Non-pigmented ciliary epithelial cell (primary cell): ENCODE measurements at regions not wholly inside any gene's neighbourhood (a gene's known extent, or its start where the extent isn't known, plus 50 kb on each side); places are given as distances from the start of the nearest gene placed in this dataset.
A peak's percentile ranks its signal among the peaks of the same experiment; 100 is the strongest.
"Not testable (repeated sequence)": the region's sequence is repeated elsewhere in the genome, so short reads cannot be mapped to it uniquely, and the experiment has no call there.

Source experiments
- DNase-seq: peaks from one replicate; pipeline ENCODE4 v3.0.0-alpha.2; 2010; ENCODE audit warnings: low read depth

DNA sequence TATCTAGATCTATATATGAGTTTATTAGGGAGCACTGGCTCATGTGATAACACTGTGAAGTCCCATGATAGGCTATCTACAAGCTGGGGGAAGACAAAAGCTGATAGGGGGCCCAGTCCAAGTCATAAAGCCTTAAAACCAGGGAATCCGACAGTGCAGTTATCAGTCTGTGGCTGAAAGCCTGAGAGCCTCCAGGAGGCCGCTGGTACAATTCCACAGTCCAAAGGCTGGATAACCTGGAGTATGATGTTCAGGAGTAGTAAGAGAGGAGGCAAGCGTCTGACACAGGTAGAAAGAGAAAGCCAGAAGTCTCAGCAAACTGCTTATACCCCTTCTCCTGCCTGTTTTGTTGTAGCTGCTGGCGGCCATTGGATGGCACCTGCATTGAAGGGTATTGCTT lies 177.6 kb upstream of the SPRY1 start:
- no peak for DNase-seq

DNA sequence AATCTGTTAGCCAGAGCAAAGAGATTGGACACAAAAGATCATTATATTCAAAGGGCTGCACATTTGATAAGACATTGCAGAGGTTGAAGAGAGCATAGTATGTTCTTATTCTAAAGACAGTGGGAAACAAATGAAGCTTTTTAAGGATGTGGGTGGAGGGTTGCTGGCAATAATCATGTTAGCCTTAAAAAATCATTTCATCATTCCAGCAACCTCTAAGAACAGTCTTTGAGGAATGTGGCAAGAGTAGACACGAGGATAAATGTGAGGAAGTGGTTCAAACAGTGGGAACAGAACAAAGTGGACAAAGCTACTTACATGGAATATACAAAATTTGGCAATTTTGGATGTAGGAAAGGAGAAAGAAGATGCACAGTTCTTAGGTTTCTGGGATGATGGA lies 167.3 kb upstream of the SPRY1 start:
- DNase-seq: no peak

DNA sequence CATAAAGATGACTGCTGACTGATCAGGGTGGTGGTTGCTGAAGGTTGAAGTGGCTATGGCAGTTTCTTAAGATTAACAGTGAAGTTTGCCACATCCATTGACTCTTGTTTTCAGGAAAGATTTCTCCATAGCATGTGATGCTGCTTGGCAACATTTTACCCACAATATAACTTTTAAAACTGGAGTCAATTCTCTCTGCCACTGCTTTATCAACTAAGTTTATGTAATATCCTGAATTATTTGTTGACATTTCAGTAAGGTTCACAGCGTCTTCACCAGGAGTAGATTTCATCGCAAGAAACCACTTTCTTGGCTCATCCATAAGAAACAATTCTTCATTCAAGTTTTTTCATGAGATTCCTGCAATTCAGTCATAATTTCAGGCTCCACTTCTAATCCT lies 166.5 kb upstream of the SPRY1 start:
- DNase-seq: no peak

DNA sequence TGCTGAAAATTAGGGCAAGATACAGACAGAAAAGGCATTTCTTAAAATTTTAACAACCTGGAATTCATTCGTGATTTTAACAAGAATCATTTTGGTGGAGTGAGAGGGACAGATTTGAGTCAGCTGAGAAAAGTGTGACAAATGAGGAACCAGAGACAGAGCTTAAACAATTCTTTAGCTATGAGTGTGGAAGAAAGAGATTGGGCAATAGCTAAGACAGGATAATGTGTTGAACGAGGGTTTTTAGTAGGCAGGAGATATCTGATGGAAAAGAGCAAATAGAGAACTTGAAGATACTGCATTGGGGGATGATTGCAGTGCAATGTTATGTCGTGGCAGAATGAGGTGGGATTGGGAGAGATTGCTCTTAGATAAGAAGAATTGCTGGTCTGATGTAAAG lies 164.2 kb upstream of the SPRY1 start:
- DNase-seq: peak; percentile 19

DNA sequence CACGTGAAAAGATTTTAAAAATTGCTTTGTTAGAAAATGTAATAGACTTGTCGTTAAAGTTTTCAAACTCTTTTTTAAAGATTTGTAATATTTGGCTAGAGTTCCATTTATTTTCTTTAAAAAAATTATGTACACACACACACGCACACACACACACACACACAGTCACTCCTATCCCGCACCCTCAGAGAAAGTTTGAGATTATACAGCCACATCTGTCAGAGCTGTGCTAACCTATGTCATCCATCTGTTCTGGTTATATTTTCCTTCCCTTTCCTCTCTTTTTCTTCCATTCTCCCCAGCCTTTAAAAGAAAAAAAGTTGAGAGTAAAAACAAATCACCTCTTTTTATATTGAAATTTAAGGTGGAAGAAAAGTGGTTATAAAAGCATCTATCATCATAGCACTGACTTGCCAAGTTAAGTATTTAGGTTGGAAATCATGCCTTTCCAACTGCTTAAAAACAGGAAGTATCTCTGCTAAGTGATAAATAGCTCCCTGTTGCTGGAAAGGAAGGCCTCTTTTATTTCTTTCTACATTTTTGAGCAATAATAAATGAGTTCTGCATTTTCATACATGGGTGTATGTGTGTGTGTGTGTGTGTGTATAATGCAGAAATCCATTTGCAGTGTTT lies 163.3 kb upstream of the SPRY1 start:
- no peak for DNase-seq

DNA sequence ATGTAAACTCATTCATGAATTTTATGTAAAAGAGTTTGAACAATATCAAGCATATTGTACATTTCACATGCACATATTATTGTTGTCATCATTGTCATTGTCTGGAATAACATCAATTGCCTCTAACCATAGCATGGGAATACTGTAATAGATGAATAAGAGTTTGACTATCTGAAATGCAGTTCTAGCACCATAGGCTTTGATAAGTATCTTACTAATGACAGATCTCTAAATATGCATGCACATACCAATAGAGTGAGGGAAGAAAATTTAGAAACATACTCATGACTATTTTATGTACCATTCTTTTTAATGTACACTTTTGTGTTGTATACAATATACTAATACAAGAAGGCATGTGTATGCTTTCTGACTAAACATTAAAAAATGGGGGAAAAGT lies 161.6 kb upstream of the SPRY1 start:
- no peak for DNase-seq

DNA sequence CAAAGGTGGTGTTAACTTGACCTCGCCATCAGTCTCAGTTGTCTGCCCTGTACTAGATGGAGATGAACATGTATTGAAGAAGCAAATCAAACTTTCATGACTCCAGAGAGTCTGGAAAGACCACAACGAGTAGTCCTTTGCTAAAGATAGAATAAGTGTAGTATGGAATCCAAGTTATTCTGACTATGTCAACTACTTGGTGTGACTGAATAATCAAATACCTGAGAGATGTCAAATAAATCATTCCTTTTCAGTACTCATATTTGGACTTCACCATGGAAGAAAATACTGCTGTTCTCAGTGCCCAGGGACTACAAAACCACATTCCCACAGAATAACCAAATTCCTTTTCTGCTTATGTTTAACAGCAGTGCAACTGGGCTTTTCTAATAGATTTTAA lies 161.2 kb upstream of the SPRY1 start:
- peak; percentile 24 for DNase-seq

DNA sequence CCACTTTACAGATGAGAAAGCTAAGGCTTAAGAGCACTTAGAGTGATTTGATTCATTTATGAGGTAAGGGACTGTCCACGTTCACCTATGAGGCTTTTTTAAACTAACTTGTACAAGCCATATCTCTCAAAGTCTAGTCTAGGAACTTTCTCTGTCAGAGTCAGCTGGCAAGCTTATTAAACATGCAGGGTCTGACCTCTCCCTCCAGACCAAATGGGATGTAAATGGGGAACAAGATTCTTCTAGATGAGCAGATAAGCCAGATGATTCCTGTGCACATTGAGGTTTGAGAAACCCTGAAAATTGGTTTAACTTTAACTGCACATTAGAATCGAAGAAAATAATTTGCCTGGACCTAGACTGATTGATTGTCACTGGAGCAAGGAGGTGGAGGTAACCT lies 160.0 kb upstream of the SPRY1 start:
- no peak for DNase-seq

DNA sequence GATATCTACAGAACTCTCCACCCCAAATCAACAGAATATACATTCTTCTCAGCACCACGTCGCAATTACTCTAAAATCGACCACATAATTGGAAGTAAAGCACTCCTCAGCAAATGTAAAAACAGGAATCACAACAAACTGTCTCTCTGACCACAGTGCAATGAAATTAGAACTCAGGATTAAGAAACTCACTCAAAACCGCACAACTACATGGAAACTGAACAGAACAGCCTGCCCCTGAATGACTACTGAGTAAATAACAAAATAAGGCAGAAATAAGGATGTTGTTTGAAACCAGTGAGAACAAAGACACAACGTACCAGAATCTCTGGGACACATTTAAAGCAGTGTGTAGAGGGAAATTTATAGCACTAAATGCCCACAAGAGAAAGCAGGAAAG lies 156.3 kb upstream of the SPRY1 start:
- DNase-seq: not testable (repeated sequence)

DNA sequence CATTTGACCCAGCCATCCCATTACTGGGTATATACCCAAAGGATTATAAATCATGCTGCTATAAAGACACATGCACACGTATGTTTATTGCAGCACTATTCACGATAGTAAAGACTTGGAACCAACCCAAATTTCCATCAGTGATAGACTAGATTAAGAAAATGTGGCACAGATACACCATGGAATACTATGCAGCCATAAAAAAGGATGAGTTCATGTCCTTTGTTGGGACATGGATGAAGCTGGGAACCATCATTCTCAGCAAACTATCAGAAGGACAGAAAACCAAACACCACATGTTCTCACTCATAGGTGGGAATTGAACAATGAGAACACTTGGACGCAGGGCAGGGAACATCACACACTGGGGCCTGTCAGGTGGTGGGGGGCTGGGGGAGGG lies 153.4 kb upstream of the SPRY1 start:
- DNase-seq: not testable (repeated sequence)

DNA sequence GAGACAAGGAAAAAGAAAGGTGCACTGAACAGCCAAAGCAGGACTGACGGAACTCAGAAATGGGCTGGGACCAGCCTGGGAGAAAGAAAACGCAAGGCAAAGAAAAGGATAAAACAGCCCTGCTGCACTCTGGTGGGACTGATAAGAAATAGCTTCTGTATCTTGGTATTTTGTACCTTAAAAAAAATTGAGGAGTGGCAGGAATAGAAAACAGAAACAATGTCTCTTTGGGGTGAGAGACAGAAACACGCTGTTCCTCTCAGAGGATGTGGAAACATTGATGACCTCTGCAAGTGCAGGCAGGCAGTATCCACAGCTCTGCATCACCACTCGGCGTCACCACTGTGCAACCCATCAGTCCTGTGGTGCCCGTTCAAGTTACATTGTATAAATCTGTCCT lies 152.5 kb upstream of the SPRY1 start:
- DNase-seq: no peak

DNA sequence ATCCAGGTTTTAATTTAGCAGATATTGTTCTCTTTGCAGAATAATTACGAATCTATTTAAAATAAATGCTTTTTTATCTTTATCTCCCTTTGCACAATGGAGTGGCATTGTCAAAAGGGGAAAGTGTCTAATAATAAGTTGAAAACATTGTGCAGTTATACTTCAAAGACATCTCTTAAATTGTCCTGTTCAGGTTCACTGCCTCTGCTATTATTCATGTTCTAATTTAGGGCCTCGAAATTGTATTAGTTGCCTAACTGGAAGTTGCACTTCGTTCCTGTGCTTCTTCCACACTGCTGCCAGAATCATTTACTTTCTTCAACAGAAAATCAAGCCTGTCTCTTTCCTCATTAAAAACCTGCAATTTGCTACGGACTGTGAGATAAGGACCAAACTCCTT lies 150.5 kb upstream of the SPRY1 start:
- no peak for DNase-seq

DNA sequence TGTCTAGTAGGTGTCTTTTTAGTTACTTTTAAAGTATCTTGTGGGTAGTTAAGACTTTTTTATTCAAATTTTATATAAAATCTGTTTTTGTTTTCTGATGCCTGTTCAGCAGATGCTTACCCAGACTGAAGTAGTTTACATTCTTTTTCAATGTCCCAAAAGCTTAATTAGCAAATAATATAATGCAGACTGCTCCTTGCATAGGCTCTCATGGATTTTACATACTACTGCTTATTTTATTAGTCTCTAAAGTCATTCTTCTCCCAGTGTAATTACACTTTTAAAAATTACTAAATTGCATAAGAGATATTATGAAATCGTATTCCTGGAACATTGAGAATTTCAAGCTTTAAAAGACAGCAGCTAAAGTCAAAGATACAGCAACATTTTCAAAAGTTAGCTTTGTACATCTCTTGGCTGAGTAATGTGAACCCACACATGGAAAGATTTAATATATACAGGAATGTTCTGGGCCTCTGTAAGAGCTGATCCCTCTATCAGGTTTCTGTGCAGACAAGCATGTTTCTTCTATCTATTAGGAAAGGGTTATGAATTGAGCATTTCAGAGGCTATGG lies 148.4 kb upstream of the SPRY1 start:
- DNase-seq: no peak

DNA sequence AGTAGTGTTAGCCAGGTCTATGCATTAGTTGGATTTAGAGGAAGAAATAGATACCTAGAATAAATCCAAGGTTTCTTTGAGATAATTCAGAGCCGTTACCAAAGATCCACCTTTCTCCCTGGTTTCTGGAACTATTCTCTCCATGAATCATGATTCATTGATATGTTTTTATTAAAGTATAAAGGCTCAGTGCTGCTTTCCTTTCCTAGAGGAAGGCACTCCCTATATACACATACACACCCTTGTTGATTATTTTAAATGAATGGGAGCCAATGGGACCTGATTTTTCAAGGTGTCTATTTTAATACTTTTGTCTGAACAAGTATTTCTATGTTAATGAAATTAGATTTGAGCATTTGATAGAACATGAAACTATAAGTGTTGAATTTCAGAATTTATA lies 146.8 kb upstream of the SPRY1 start:
- DNase-seq: no peak

DNA sequence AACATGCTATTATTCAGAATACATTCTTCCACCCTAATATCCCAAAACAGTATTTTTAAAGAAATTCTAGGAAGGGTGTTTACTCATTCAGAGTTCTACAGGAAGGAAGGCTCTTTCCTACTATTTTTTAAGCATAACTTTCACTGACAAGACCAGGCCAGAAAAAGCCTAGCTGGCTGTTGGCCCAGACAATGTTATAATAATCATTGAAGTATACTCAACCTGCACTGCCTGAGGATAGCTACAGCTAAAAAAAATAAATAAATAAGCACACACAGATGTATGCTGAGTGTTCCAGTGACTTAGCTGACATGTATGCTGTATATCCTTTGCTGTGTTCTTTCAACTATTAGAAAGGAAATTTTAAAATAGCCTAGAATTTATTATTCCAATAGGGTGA lies 145.8 kb upstream of the SPRY1 start:
- peak; percentile 42 for DNase-seq

DNA sequence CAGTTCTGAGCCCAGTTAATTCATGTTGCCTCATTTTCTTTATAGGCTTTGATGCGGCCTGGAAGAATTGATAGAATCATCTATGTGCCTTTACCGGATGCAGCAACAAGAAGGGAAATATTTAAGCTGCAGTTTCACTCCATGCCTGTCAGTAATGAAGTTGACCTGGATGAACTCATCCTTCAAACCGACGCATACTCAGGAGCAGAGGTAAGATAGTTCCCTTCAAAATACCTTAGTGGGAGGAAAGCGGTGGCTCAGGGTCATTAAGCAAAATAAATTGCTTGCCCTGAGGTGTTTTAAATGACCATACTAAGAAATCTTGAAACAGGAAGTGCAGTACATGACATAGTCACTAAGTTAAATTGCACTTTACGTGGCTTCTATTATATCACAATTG lies 140.6 kb upstream of the SPRY1 start:
- DNase-seq: no peak

DNA sequence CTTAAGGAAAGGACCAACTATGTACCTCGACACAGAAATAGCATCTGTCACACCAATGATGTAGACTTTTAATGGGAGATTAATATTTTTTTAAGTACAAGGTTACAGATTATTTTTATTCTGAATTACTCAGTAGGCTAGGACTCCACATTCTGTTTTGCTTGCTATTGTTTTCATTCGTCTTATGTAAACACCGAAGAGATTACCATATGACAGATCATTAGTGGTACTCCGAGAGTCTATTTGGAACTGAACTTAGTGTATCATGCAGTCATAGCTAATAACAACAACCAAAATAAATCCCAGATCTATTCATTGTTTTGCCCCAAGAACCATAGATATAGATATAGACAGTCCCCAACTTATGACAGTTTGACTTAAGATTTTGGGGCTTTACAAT lies 139.7 kb upstream of the SPRY1 start:
- DNase-seq: no peak

DNA sequence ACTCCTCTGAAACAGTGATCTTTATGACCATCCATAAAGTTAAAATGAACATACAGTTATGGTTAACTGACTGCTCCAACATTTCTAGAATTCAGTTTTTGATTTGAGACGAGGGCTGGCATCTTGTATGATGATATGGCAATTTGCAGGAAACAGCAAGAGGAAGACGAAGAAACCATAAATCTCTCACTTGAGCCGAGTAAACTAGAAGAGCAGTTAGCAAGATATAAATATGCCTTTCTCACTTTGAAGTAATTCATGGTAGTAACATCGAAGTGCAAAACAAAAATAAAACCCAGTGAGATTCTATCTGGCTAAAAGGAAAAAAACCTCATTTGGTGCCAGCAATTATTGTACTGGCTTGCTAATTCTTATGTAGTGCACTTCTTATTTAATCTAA lies 139.0 kb upstream of the SPRY1 start:
- no peak for DNase-seq

DNA sequence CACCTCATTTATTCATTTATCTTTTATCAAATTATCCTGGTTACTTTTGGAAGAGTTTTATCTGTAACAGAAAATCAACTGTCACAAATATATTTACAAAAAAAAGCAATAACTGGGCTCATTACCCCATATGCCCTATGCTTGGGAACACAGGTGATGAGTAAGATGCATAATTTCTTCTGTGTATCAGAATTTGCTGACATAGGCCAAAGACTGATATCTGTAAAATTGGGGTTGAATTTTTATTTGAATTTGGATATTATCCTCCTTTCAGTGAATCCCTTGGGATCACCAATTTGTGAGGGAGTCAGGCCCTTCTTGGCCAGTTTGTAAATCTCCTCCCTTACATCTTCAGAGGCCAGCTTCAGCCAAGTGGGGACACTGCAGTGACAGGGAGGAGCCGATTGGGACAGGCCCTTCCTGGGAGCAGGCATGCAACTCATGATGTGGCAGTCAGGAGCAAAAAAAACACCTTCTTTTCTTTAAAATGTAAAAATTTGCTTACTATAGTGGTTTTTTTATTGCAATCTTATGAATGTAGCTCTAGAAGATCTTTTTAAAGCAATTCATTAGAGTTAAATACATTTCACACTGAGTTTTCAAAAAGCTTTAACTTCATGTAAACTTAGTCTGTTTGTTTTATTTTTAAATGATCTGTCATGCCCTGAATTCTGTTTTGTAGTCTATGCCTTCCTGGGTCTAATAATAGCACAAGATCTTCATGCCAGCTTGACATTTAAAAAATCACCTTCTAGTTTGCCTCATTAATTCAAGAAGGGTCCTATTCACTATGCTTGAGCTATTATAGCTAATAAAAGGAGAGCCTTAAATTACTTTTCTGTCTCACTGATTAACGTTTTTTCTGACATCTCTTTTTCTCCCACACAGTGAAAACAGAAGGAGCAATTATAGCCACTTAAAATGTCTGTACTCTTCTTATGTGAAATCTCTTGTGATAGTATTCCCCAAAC lies 136.6 kb upstream of the SPRY1 start:
- no peak for DNase-seq

DNA sequence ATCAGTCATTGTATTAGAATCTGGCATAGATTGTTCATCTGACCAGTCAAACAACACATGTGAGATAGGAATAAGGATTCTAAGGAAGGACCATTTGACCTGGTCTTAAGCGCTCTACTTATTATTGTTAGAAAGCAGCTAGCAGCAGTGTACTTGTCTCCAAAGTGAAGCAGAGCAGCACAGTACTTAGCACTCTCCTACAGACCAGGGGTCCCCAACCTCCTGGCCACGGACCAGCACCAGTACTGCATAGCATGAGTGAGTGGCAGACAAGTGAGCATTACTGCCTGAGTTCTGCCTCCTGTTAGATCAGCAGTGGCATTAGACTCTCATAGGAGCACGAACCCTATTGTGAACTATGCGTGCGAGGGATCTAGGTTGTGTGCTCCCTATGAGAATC lies 135.9 kb upstream of the SPRY1 start:
- no peak for DNase-seq

DNA sequence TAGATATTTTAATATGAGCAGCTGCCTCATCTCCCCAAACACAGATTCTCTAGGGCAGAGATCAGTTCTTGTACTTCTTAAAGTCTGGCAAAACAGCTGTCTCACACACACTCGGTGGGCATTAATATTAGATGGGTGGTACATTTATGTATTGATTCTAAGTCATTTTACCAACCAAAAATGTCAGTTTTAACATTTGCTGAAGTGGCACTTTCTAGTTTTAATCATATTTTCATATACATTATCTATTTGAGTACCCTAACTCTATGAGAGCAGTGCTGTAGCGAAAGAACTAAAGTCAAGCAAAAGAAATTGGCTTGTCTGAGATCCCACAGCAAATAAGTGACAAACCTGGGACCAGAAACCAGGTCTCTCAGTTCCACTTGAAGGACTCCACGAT lies 134.5 kb upstream of the SPRY1 start:
- no peak for DNase-seq

DNA sequence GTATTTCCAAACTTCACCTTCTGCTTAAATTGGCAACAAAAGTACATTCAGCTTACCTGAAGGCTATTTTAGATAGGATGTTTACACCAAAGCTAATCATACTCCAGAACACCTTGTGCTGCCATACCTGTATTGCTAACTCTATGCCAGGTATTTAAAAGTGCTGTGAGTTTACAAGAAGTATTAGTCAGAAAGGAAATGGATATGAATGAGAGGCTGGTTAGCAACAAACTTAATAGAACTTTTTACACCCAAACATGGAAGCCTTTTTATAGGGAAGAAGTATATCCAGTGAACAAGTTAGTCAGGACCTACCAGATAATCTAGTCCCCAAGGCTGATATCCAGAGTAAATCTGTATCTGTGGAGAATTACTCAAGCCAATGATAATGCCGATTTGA lies 131.2 kb upstream of the SPRY1 start:
- DNase-seq: no peak

DNA sequence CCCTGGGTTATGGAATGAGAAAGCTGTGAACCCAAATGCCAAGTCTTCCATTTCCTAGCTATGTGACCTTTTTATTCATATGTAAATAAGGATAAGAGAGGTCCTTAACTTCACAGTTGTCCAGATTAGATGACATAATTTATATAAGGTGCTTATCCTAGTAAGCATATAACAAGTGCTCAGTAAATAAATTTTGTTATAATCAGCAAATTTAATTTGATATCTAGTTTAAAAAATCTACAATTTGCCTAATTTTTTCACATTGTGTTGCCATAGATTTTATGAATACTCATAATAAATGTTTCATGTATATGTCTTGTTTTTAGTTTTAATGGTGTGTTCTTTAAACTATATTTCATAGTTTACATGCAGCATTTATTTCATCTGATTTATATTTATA lies 130.4 kb upstream of the SPRY1 start:
- DNase-seq: no peak
